GM19099 (cell line): ENCODE measurements at regions not wholly inside any gene's neighbourhood (a gene's known extent, or its start where the extent isn't known, plus 50 kb on each side); places are given as distances from the start of the nearest gene placed in this dataset.

ENCODE experiments used
- POLR2A ChIP-seq: IDR thresholded peaks from 3 replicates; pipeline ENCODE4 v1.6.1; 2011; ENCODE audit warnings: low read depth; ENCODE audit not compliant: insufficient read length; ENCODE audit errors: extremely low read depth

GRCh38 chr15:38002883-38003477 lies 68.5 kb downstream of the TMCO5A start:
- no peak for TF ChIP-seq POLR2A

- no peak for TF ChIP-seq POLR2A
Measured at GRCh38 chr15:38004218-38004861, 69.9 kb downstream of the TMCO5A start.

- no peak for TF ChIP-seq POLR2A
Measured at GRCh38 chr15:38005953-38006808, 71.7 kb downstream of the TMCO5A start.

GRCh38 chr15:38010395-38010794 lies 76.0 kb downstream of the TMCO5A start:
- no peak for TF ChIP-seq POLR2A

DNA sequence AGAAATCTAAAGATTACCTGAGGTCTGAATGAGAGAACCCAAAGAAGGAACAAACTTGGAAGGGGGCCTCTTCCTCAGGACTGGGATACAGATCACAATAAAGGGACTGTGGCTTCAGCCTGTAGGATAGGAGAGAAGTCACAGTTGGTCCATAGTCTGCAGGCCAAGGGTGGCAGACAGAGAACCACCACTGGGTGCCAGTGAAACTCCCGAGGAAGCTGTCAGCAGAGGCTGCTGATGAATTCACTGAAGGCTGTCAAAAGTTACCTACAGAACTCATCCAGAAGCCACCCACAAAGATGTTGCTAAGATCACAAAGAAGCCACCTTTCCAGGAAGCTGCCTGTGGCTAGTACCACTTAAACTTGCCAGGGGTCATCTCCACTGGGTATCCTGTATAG lies 78.5 kb downstream of the TMCO5A start:
- no peak for TF ChIP-seq POLR2A

DNA sequence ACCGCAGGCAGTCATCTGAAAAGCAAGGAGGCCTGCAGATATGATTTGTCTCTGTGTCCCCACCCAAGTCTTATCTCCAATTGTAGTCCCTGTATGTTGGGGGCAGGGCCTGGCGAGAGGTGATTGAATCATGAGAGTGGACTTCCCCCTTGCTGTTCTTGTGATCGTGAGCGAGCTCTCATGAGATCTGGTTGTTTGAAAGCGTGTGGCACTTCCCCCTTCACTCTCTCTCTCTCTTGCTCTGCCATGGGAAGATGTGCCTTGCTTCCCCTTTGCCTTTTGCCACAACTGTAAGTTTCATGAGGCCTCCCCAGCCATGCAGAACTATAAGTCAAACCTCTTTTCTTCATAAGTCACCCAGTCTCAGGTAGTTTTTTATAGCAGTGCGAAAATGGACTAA lies 83.3 kb downstream of the TMCO5A start:
- TF ChIP-seq POLR2A = no peak

GRCh38 chr15:38019066-38019465 lies 84.6 kb downstream of the TMCO5A start:
- no peak for TF ChIP-seq POLR2A

GRCh38 chr15:38021259-38021658 lies 86.8 kb downstream of the TMCO5A start:
- no peak for TF ChIP-seq POLR2A

- no peak for TF ChIP-seq POLR2A
Measured at GRCh38 chr15:38024293-38025091, 90.1 kb downstream of the TMCO5A start.

- TF ChIP-seq POLR2A = no peak
Measured at GRCh38 chr15:38028869-38029268, 94.4 kb downstream of the TMCO5A start.

- no peak for TF ChIP-seq POLR2A
Measured at GRCh38 chr15:38029736-38030135, 95.3 kb downstream of the TMCO5A start.

DNA sequence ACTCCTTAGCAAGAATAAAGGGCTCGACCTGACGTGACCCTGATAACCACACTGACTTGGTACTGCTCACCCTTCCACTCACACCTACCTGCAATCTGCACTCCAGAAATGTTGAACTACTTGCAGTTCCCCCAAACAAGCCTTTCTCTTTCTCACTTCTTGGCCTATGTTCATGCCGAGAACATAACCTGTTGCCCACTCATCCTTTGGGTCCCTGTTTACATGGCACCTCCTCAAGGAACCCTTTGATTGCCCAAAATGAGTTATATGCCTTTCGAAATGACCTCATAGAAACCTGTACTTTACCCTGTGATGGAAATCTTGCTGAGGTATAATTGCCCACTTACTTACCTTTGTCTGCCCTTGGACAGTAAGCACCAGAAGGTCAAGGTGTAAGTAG lies 96.2 kb downstream of the TMCO5A start:
- no peak for TF ChIP-seq POLR2A

DNA sequence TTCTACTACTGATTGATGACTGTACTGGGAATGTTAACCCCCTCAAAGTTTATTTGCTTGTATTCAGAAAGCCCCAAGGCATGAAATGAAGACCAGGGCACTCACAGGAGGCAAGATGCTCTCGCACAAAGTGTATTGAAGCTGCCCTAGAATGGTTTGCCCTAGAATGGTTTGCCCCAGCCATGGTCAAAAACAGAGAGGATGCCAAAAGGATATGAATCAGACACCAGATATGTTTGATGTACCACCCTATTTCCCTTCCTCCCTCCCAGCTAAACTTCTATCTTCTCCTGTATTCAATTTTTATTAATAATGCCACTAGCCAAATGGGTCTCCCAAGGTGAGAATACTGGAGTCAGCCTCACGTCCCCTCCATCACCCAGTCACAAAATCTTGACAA lies 101.3 kb downstream of the TMCO5A start:
- no peak for TF ChIP-seq POLR2A

DNA sequence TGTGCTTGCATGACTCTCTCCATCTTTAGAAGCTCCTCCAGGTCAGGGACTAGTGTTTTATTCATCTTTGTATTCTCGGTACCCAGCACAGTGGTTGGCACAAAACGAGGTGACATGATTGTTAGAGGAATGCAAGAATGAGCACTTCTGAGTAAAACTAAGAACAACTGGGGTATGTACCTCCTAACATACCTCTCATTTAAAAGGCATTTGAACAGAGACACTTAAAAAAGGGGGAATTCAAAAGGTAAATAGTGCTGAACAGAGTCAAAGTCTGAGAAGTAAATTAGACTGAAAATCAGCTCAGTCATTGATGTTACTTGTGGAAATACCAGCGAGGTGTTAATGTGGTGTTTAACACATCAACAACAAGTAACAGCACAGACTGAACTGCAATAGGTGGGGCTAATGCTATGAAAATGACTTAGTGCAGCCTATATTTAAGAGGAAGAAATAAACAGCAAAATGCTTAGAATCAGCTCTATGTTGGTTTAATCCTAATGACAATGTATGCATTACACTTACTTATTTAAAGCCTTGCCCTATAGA lies 102.4 kb downstream of the TMCO5A start:
- no peak for TF ChIP-seq POLR2A
